ENCODE measurements at regions not wholly inside any gene's neighbourhood (a gene's known extent, or its start where the extent isn't known, plus 50 kb on each side); places are given as distances from the start of the nearest gene placed in this dataset.

DNA sequence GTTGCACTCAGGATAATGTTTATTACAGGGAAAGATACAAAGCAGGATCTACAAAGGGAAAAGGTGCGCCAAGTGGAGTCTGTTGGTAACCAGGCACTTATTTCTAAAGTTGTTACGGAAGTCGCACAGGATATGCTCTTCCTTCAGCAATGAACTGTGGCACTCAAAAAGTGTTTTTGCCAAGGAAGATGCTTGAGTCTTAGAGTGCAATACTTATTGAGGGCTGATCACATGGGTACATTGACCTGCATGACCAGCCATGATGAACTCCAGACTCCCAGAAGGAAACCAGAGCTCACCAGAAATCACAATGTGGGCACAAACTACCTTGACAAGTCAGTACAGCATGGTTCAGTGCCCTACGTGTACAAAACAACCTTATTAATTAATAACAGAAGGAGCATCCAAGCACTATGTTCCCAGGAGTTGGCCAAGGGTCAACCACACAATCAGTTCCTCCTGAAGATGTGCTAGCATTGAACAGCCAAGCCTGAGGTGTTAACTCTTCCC is 270.7 kb upstream of the TFAP2D start:
- Histone ChIP-seq H3K27me3 (ENCODE audit: control insufficient read depth, extremely low read depth, insufficient read depth, low read length) (no peaks in the 10 kb centered on the region), H3K9me1 (ENCODE audit: control insufficient read depth, extremely low read depth, insufficient read depth, low read length) (no peaks in the 10 kb centered on the region), H3K4me2 (ENCODE audit: control insufficient read depth, extremely low read depth, insufficient read depth, low read depth, low read length) (no peak overlapping the region), H3K9me3 (ENCODE audit: control insufficient read depth, low read depth, low read length) (no peaks in the 10 kb centered on the region), H3K4me1 (ENCODE audit: control insufficient read depth, extremely low read depth, insufficient read depth, low read length) (no peaks in the 10 kb centered on the region), H3K27ac (ENCODE audit: control insufficient read depth, insufficient read depth, low read length) (no peak overlapping the region), H3K79me2 (ENCODE audit: control insufficient read depth, insufficient read depth, low read length) (no peaks in the 10 kb centered on the region), H2AFZ (ENCODE audit: control insufficient read depth, low read length) (no peak overlapping the region), H3K4me3 (ENCODE audit: control insufficient read depth in 2 of 3, extremely low read depth in 1 of 3, insufficient read depth in 2 of 3, low read depth in 1 of 3, low read length in 3 of 3) (no peak overlapping the region), H4K20me1 (ENCODE audit: control insufficient read depth, extremely low read depth, insufficient read depth, low read length) (no peaks in the 10 kb centered on the region), H3K9ac (ENCODE audit: control insufficient read depth, extremely low read depth, insufficient read depth, low read length) (no peak overlapping the region), H3K36me3 (ENCODE audit: control insufficient read depth in 2 of 2, extremely low read depth in 1 of 2, insufficient read depth in 2 of 2, low read length in 2 of 2) (no peaks in the 10 kb centered on the region)
- DNase-seq (ENCODE audit: low read depth, low spot score), result no peak
- TF ChIP-seq EZH2 (IDR thresholded peaks at IDR 0.05; ENCODE audit: low read length) (no peak), CTCF (optimal IDR thresholded peaks at IDR 0.05 in 1 of 3, IDR thresholded peaks at IDR 0.05 in 1 of 3, conservative IDR thresholded peaks at IDR 0.05 in 1 of 3; ENCODE audit: extremely low read depth in 1 of 3, insufficient read depth in 2 of 3, low read length in 3 of 3) (no peak)
- dilution Hi-C loops (cut with MboI; ENCODE audit: extremely low pct_ligation_motif_present, low sequenced_read_pairs), result no loop called here
- no peak for FAIRE-seq

DNA sequence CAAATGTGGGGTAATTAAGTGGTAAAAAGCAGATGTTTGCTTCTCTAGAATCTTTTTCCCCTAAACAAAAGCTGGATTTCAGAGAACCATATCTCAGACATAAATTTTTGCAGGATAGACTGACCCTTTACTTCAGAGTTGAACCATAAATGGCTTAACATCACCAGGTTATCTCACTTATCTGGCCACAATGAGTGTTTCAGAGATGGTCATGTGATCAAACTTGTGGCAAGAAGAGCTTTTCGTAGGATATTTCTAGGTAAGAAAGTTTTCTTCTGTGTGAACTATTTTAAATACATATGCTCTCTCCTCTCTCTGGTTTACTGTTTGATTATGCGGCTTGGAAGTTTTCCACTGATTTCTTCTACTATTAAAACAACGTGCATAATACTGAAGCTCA is 270.2 kb upstream of the TFAP2D start:
- H3K4me2 ChIP-seq (ENCODE audit: control insufficient read depth, extremely low read depth, insufficient read depth, low read depth, low read length), result no peak overlapping the region
- no peak overlapping the region for H3K27ac ChIP-seq (ENCODE audit: control insufficient read depth, insufficient read depth, low read length)
- no peaks in the 10 kb centered on the region for H3K36me3 ChIP-seq (ENCODE audit: control insufficient read depth in 2 of 2, extremely low read depth in 1 of 2, insufficient read depth in 2 of 2, low read length in 2 of 2)
- H3K79me2 ChIP-seq (ENCODE audit: control insufficient read depth, insufficient read depth, low read length), result no peaks in the 10 kb centered on the region
- H3K9ac ChIP-seq (ENCODE audit: control insufficient read depth, extremely low read depth, insufficient read depth, low read length), result no peak overlapping the region
- no peaks in the 10 kb centered on the region for H3K9me3 ChIP-seq (ENCODE audit: control insufficient read depth, low read depth, low read length)
- no peak for DNase-seq (ENCODE audit: low read depth, low spot score)
- no peak overlapping the region for H3K4me3 ChIP-seq (ENCODE audit: control insufficient read depth in 2 of 3, extremely low read depth in 1 of 3, insufficient read depth in 2 of 3, low read depth in 1 of 3, low read length in 3 of 3)
- no peak overlapping the region for H2AFZ ChIP-seq (ENCODE audit: control insufficient read depth, low read length)
- H3K4me1 ChIP-seq (ENCODE audit: control insufficient read depth, extremely low read depth, insufficient read depth, low read length), result no peaks in the 10 kb centered on the region
- no peaks in the 10 kb centered on the region for H3K27me3 ChIP-seq (ENCODE audit: control insufficient read depth, extremely low read depth, insufficient read depth, low read length)
- no peaks in the 10 kb centered on the region for H4K20me1 ChIP-seq (ENCODE audit: control insufficient read depth, extremely low read depth, insufficient read depth, low read length)
- no peaks in the 10 kb centered on the region for H3K9me1 ChIP-seq (ENCODE audit: control insufficient read depth, extremely low read depth, insufficient read depth, low read length)
- TF ChIP-seq EZH2 (IDR thresholded peaks at IDR 0.05; ENCODE audit: low read length) (no peak), CTCF (optimal IDR thresholded peaks at IDR 0.05 in 1 of 3, IDR thresholded peaks at IDR 0.05 in 1 of 3, conservative IDR thresholded peaks at IDR 0.05 in 1 of 3; ENCODE audit: extremely low read depth in 1 of 3, insufficient read depth in 2 of 3, low read length in 3 of 3) (no peak)
- dilution Hi-C loops (cut with MboI; ENCODE audit: extremely low pct_ligation_motif_present, low sequenced_read_pairs), result no loop called here
- FAIRE-seq, result no peak

Measured in keratinocyte (primary cell).